Upper lobe of left lung (tissue), 4 donors: ENCODE measurements at regions not wholly inside any gene's neighbourhood (a gene's known extent, or its start where the extent isn't known, plus 50 kb on each side); places are given as distances from the start of the nearest gene placed in this dataset.

Experiments
- EP300 ChIP-seq, 4 donors: sonication (generic); formaldehyde crosslinking; IDR thresholded peaks; one replicate each; pipeline ENCODE4 v1.5.1; 2017; ENCODE audit warnings: antibody characterized with exemption in 4 of 4, control low read depth in 2 of 4
- POLR2A ChIP-seq, 4 donors: fragments of 450-650 bp; IDR thresholded peaks; one replicate each; pipeline ENCODE4 v1.5.1; 2016 to 2017; ENCODE audit warnings: antibody characterized with exemption in 4 of 4, mild to moderate bottlenecking in 2 of 4
- POLR2AphosphoS5 ChIP-seq, 2 donors: sonication (generic); formaldehyde crosslinking; IDR thresholded peaks; one replicate each; pipeline ENCODE4 v1.5.1; 2017; ENCODE audit warnings: antibody characterized with exemption in 2 of 2
- TF ChIP-seq, protein P1 (sequence below), 6 experiments: fragments of 450-650 bp in 4 of 6; fragments of 200-600 bp in 2 of 6; sonication (generic) in 2 of 6; IDR thresholded peaks; one replicate each; pipeline ENCODE4 v1.5.1; 2016 to 2019; ENCODE audit warnings: antibody characterized with exemption in 6 of 6

DNA sequence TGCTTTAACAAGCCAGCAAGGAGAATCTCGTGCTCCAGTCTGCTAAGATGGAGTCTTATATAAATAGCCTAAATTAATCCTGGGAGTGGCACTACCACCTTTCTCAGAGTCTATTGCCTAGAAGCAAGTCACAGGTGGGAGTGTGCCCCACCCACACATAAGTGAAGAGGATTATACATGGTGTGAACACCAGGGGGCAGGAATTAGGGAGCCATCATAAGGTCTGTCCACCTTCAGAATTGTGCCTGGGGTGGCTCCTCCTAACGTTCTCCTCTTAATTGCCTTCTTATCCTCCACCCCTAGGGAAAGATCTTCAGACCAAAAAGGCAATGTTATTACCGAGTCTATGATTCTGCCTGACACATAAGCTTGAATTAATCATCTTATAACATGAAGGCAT, 276.8 kb upstream of the SESN3 start:
- TF ChIP-seq, protein P1, sequence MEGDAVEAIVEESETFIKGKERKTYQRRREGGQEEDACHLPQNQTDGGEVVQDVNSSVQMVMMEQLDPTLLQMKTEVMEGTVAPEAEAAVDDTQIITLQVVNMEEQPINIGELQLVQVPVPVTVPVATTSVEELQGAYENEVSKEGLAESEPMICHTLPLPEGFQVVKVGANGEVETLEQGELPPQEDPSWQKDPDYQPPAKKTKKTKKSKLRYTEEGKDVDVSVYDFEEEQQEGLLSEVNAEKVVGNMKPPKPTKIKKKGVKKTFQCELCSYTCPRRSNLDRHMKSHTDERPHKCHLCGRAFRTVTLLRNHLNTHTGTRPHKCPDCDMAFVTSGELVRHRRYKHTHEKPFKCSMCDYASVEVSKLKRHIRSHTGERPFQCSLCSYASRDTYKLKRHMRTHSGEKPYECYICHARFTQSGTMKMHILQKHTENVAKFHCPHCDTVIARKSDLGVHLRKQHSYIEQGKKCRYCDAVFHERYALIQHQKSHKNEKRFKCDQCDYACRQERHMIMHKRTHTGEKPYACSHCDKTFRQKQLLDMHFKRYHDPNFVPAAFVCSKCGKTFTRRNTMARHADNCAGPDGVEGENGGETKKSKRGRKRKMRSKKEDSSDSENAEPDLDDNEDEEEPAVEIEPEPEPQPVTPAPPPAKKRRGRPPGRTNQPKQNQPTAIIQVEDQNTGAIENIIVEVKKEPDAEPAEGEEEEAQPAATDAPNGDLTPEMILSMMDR (IDR thresholded peaks at IDR 0.05) = no peak
- TF ChIP-seq POLR2A (IDR thresholded peaks at IDR 0.05) (no peak), EP300 (IDR thresholded peaks at IDR 0.05) (no peak), POLR2AphosphoS5 (IDR thresholded peaks at IDR 0.05) (no peak)
